HG03064 (cell line): ENCODE measurements at regions not wholly inside any gene's neighbourhood (a gene's known extent, or its start where the extent isn't known, plus 50 kb on each side); places are given as distances from the start of the nearest gene placed in this dataset.

Source experiments
- ATAC-seq: cut with Tn5 transposase; IDR thresholded peaks from one replicate; pipeline ENCODE4 v1.9.1; 2021; ENCODE audit warnings: low read depth; ENCODE audit not compliant: unreplicated experiment

DNA sequence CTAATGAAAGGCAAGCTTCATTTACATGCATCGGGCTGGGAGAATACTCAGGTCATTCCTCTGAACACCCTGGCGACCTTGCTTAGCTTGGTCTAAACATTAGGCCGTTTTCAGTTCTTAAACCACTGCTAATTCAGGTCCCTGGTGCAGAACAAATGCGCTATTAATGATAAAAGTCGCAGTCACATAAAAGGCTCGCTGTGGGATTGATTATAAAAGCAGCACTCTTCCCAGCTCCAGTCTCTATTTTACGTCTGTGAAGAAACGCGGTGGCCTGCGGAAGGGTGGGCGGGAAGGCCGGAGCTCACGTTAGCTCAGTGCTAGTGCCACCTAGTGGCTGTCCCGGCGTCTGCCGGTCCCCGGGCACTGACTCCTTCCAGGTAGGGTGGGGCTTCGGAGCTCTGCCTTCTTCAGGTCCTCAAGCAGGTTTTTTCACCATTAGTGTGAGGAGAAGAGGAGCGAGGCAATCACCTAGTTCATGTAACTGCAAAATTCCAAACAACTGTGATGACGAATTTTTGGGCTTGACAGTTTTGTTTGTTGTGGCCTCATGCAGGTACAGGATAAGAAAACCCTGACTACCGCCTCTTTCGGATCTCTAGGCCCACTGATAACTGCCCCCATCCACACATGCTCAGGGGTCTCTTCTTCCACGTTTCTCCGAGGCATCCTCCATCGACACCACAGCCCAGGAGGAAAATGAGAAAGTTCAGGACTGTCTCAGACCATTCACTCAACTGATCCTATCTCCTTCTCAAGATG lies 66.5 kb upstream of the CLMP start:
- peak; percentile 54 for ATAC-seq

DNA sequence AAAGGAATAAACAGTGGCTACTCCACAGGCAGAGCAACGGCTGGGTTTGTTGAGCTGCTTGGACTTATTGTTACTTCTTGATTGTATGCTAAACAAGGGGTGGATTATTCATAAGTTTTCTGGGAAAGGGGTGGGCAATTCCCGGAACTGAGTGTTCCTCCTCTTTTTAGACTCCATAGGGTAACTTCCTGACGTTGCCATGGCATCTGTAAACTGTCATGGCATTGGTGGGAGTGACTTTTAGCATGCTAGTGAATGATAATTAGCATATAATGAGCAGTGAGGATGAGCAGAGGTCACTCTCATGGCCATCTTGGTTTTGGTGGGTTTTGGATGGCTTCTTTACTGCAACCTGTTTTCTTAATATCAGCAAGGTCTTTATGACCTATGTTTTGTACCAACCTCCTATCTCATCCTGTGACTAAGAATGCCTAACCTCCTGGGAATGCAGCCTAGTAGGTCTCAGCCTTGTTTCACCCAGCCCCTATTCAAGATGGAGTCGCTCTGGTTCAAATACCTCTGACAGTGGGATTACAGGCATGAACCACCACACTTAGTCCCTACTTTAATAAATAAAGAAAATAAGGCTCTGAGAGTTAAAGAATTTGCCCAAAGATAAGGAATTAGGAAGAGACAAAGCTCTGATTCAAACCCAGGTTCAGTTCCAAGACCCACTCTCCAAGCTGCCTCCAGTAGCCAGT lies 65.6 kb upstream of the CLMP start:
- ATAC-seq, result no peak

DNA sequence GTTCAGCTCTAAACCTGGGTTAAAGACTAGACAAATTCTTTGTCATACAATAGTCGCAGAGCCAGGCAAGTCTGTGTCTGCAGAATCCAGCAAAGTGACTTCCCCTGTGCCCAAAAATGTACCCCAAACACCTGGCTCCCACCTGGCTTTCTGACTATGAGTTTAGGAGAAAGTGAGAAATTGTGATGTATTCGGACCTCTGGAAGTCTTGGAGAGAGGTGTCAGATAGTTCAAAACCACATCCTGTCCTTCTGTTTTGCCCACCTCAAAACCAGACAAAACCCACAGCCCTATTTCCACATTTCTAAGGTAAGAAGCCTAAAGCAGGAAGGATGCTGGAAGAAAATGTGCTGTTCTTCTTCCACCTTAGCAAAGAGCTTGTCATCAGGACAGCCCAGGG lies 63.8 kb upstream of the CLMP start:
- no peak for ATAC-seq

DNA sequence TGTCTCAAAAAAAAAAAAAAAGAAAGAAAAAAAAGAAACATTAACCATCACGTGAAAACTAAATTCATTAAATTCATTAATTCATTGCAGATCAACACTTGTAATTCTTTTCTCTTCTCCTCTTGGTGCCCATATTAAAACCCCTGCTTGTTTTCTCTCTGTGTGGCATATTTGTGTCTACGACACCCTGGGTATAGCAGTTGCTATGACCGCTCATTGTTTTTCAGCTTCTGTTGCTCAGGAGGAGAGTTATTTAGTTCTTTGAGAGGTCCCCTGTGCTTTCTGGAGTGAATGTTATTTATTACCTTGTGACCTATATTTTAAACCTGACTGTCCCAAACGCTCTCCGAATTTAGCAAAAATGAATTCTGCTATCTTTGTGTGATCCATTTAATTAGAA lies 62.3 kb upstream of the CLMP start:
- no peak for ATAC-seq

DNA sequence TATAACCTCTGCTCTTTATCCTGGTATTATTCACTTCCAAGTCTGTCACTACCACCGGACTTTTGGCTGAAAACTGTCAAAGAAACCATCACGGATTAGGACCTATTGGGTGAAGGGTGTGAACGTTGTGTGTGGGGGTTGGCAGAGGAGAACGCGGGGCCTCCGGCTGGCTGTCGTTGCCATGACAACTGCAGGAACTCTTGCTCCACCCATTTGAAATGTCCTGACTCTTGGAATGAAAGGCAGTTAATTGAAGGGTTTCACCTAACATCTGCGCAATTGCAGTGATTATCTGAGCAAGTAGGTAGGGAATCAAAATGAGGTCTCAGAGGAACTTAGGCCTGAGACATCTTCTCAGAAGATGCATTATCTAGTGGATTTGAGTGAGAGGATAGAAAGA lies 60.9 kb upstream of the CLMP start:
- no peak for ATAC-seq

DNA sequence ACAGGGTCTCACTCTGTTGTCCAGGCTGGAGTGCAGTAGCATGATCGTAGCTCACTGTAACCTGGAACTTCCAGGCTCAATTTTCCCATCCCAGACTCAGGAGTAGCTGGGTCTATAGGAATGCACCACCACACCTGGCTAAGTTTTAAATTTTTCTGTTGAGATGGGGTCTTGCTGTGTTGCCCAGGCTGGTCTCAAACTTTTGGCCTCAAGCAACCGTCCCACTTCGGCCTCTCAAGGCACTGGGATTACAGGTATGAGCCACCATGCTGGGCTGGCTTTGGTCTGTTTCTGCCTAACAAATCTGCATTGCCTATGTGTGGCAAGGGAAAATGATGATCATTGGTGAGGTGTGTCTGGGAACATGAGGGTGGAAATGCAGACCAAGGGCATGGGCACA lies 59.3 kb upstream of the CLMP start:
- no peak for ATAC-seq

DNA sequence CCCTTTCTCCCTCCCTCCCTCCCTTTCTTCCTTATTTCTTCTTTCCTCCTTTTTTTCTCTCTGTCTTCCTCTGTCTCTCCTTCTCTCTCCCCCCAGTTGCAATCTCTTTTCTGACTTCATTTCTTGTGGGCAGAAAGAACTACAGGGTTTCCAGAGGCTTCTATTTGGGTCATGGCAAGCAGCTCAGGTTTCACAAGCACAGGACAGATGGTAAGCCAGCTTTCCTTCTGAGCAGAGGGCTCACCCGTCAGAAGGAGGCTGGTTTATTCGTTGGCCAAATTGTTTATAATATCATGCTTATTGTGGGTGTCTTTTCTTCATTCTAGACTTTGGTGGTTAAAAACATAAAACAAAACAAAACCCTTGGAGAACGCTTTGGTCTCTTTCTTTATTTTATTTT lies 58.9 kb upstream of the CLMP start:
- no peak for ATAC-seq

DNA sequence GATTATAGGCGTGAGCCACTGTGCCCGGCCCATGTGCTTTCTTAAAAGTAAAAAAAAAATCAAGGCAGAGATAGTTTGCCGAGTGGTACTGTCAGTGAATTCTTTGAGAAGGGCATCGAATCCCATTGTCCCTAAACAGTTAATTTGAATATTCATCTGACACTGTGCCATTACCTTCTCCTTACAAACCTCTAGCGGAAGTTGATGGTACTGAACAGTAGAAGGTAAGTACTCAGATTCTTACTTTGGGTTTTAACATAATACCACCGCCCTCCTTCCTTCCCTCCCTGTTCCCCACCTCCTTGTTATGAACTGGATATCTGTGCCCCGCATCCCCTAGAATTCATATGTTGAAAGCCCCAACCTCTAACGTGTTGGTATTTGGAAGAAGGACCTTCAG lies 58.2 kb upstream of the CLMP start:
- ATAC-seq, result no peak

DNA sequence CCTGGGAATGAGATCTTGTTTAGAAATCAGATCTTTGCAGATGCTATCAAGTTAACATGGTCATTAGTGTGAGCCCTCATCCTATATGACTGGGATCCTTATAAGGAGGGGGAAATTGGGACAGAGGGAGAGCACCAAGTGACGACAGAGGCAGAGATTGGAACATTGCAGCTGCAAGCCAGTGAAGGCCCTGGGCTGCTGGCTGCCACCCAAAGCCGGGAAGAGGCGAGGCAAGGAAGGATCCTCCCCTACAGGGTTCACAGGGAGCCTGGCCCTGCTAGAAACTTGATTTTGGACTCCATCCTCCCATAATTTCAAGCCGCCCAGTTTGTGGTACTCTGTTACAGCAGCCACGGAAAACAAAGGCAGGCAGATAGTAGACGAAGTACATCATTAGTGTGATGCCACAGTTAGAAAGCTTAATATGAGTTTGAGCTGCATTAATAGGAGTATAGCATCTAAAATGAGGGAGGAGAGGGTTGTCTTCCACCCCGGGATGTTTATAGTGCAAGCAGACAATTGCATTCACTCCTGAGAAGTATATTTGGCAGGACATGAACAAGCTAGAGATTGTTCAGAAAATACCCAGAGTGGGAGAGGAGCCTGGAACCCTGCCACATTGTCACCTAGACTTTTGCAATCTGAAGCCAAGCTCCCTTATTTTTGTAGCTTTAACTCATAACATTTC lies 56.8 kb upstream of the CLMP start:
- no peak for ATAC-seq

DNA sequence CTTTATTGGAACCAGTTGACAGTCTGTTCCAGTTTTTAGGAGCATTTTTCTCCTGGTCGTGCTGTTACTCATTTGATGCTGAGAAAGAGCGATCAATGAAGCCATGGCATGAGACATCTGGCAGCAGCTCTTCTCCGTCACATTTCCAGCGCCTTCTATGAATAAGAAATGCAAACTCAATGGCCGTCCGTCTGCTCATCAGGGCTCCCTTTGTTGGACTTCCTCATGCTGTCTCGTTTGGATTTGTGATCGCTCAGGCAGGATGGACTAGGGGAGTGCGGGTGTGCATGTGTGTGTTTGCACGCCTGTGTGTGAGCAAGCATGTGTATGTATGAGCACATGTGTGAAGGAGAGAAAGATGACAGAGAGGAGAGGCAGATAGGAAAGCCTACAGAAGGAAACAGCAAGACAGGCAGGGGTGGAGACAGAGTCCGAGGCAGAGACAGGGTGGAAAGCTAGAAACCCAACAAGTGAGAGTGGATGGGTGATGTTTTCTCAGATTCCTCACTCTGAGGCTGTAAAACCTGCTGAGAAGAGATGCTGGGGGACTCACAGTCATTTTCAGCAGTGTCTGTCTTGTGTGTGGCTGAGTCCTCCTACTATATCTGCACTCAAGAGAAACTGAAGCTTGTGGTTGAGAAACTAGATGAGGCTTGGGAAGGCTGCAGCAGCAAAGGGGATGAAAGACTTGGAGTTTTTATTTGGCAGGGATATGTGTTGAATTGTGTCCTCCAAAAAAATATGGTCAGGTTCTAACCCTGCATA lies 56.0 kb upstream of the CLMP start:
- no peak for ATAC-seq

DNA sequence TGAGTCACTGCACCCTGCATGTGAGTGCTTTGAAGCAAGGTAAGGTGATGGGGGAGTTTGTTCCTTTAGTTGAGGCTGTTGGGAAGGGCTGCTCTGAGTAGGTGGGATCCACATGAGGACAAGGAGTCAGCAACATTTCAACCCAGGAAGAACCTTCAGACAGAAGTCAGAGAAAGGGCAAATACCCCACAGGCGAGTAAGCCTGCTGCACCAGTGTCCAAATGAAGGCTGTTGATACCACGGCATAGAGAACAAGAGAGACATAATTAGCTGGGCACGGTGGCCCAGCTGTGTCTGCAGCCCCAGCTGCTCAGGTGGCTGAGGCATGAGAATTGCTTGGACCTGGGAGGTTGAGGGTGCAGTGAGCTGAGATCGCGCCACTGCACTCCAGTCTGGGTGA lies 54.3 kb upstream of the CLMP start:
- no peak for ATAC-seq

DNA sequence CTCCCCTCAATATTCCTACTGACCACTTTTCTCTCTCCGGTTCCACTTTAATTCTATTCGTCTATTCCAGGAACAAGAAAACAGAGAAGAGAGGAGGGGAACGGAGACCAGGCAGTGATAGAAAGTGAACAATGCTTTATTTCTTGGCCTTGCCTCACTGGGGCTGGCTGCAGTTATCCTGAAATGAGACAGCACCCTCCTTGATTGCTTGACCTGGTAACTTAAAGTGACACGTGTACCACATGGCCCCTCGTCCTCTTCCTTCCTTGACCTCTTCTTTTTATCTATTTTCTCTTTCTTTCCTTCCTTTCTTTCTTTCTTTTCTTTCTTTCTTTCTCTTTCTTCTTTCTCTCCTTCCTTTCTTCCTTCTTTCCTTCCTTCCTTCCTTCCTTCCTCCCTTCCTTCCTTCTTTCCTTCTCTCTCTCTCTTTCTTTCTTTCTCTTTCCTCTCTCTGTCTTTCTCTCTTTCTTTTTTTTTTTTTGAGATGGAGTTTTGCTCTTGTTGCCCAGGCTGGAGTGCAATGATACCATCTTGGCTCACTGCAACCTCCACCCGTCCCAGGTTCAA lies 52.8 kb upstream of the CLMP start:
- ATAC-seq, result no peak

DNA sequence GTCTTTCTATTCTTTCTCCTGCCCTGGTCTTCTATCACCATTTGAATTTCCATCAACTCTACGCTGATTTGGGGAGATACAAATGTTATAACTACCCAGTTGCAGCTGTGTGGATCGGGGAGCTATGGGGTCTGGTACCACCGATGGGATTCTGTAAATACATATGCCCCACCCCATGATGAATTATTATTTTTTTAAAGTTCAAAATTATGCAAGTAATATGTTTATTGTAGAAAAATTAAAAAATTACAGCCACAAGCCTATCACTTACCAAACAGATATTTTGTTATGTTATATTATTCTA lies 52.4 kb upstream of the CLMP start:
- no peak for ATAC-seq

DNA sequence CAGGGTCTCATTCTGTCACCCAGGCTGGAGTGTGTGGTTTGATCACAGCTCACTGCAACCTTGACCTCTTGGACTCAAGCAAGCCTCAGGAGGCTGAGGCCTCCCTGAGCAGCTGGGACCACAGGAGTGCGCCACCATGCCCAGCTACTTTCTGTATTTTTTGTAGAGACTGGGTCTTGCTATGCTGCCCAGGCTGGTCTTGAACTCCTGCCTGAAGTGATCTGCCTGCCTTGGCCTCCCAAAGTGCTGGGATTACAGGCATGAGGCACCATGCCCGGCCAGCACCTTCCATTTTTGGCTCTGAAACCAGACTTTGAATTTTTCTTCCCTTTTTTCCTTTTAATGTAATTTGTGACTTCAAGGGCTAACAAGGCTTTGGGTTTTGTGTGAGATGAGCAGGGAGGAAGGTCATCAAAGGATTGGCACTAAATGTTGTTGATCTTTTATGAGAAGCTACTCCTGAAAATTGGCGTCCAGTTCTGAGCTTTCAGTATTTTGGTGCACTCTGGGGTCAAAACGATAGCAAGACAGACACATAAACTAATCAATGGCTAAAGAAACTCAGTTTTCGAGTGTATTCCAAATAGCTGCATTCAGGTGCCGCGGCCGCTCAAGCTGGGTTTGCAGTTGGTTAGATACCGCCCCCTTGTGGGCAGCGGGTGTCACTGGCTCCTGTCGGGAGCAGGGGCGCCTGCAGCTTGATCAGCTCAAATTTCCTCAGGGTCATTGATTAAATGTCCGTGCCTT lies 51.9 kb upstream of the CLMP start:
- ATAC-seq, result peak; percentile 55

DNA sequence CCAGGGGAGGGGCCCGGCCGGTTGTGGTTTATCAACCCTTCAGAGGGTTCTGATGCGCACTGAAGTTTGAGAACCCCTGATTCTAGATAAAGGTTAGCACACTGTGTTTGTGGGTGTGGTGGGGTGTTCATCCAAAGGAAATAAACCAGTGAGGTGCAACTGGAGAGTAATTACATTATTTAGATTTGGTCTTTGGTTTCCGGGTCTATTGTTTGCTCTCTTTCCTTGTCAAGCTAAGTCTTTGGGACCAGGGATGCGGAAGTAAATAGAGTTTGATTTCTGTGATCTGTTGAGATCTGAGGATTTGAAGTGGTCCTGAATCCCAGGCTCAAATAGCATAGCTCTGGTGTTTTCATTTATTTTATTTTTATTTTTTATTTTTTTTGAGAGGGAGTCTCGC lies 50.5 kb upstream of the CLMP start:
- no peak for ATAC-seq
